Activated CD4-positive, alpha-beta T cell treated with anti-CD3 and anti-CD28 coated beads, Interleukin-2, amount 50 U/mL, for 16 hours (primary cell): ENCODE measurements at regions not wholly inside any gene's neighbourhood (a gene's known extent, or its start where the extent isn't known, plus 50 kb on each side); places are given as distances from the start of the nearest gene placed in this dataset.
A peak's percentile ranks its signal among the peaks of the same experiment; 100 is the strongest.

Experiments used
- DNase-seq: peaks from one replicate; pipeline ENCODE4 v3.0.0-alpha.2; 2020

GRCh38 chr15:99921101-99921500 lies 187.9 kb upstream of the LYSMD4 start:
- DNase-seq, result no peak

- no peak for DNase-seq
These were observed 184.8 kb upstream of the LYSMD4 start for GRCh38 chr15:99918072-99918471.

- no peak for DNase-seq
These were observed 184.0 kb upstream of the LYSMD4 start for GRCh38 chr15:99917252-99917651.

GRCh38 chr15:99916668-99917223 lies 183.5 kb upstream of the LYSMD4 start:
- no peak for DNase-seq

GRCh38 chr15:99914723-99915122 lies 181.5 kb upstream of the LYSMD4 start:
- no peak for DNase-seq

- no peak for DNase-seq
These were observed 178.6 kb upstream of the LYSMD4 start for GRCh38 chr15:99911816-99912215.

- no peak for DNase-seq
These were observed 176.5 kb upstream of the LYSMD4 start for GRCh38 chr15:99909592-99910295.

GRCh38 chr15:99907698-99908097 lies 174.5 kb upstream of the LYSMD4 start:
- no peak for DNase-seq

GRCh38 chr15:99906793-99907192 lies 173.6 kb upstream of the LYSMD4 start:
- DNase-seq, result no peak

GRCh38 chr15:99906311-99906710 lies 173.1 kb upstream of the LYSMD4 start:
- DNase-seq, result no peak

GRCh38 chr15:99902248-99902928 lies 169.2 kb upstream of the LYSMD4 start:
- DNase-seq, result no peak

- DNase-seq, result no peak
These were observed 162.7 kb upstream of the LYSMD4 start for GRCh38 chr15:99895956-99896311.

- no peak for DNase-seq
These were observed 162.1 kb upstream of the LYSMD4 start for GRCh38 chr15:99895189-99895955.

- DNase-seq, result no peak
These were observed 145.6 kb upstream of the LYSMD4 start for GRCh38 chr15:99878835-99879234.

GRCh38 chr15:99873451-99873850 lies 140.2 kb upstream of the LYSMD4 start:
- no peak for DNase-seq

- DNase-seq, result no peak
These were observed 130.4 kb upstream of the LYSMD4 start for GRCh38 chr15:99863550-99864198.

- DNase-seq, result no peak
These were observed 124.6 kb upstream of the LYSMD4 start for GRCh38 chr15:99857836-99858235.

- DNase-seq, result no peak
These were observed 117.3 kb upstream of the LYSMD4 start for GRCh38 chr15:99850517-99850916.

- peak; percentile 70 for DNase-seq
These were observed 111.8 kb upstream of the LYSMD4 start for GRCh38 chr15:99845009-99845408.

- DNase-seq, result no peak
These were observed 110.9 kb upstream of the LYSMD4 start for GRCh38 chr15:99844150-99844549.

- DNase-seq, result peak; percentile 12
These were observed 108.8 kb upstream of the LYSMD4 start for GRCh38 chr15:99842071-99842470.

- peak; percentile 78 for DNase-seq
These were observed 93.0 kb upstream of the LYSMD4 start for GRCh38 chr15:99826157-99826780.

GRCh38 chr15:99823346-99823745 lies 90.1 kb upstream of the LYSMD4 start:
- DNase-seq, result no peak
